ENCODE measurements at regions not wholly inside any gene's neighbourhood (a gene's known extent, or its start where the extent isn't known, plus 50 kb on each side); places are given as distances from the start of the nearest gene placed in this dataset.

GRCh38 chr13:62879071-62879470, 1463.4 kb upstream of the PCDH20 start:
- no peak for TF ChIP-seq CTCF (IDR thresholded peaks at IDR 0.05 in 2 of 3, conservative IDR thresholded peaks at IDR 0.05 in 1 of 3; ENCODE audit: control insufficient read depth in 2 of 3, extremely low read depth in 1 of 3, insufficient read depth in 1 of 3, low read depth in 3 of 3, low read length in 3 of 3)
- TF ChIP-seq SMARCA5 (IDR thresholded peaks at IDR 0.05) = no peak
- no peak for TF ChIP-seq NFYB (IDR thresholded peaks at IDR 0.05; ENCODE audit: insufficient read depth, low read depth, low read length)
- no peak for TF ChIP-seq POLR2A (IDR thresholded peaks at IDR 0.05; ENCODE audit: low read depth, low read length)
- TF ChIP-seq ATF3 (IDR thresholded peaks at IDR 0.05; ENCODE audit: borderline replicate concordance, extremely low read depth, low read depth, low read length) = no peak
- no peak for TF ChIP-seq FOS (IDR thresholded peaks at IDR 0.05; ENCODE audit: borderline replicate concordance, extremely low read depth, insufficient read length)
- no peak for TF ChIP-seq MYC (IDR thresholded peaks at IDR 0.05; ENCODE audit: insufficient read depth, insufficient read length, insufficient replicate concordance, low read length, severe bottlenecking)
